Breast epithelium (tissue), 4 donors: ENCODE measurements at regions not wholly inside any gene's neighbourhood (a gene's known extent, or its start where the extent isn't known, plus 50 kb on each side); places are given as distances from the start of the nearest gene placed in this dataset.

ENCODE experiments used
- DNase-seq, 2 donors: peaks; one replicate each; pipeline ENCODE4 v3.0.0-alpha.2; 2019; ENCODE audit warnings: low spot score in 2 of 2
- H3K27ac ChIP-seq, 2 donors: fragments of 200-600 bp; sonication (generic) in 1 of 2; one replicate each; pipeline ENCODE4 v1.5.1; 2016 to 2019; ENCODE audit warnings: mild to moderate bottlenecking in 1 of 2
- H3K27me3 ChIP-seq, 2 donors: fragments of 200-600 bp; sonication (generic) in 1 of 2; one replicate each; pipeline versions ENCODE4 v1.5.1 to v1.6.0; 2017 to 2019; ENCODE audit warnings: control low read depth in 1 of 2, mild to moderate bottlenecking in 1 of 2
- H3K36me3 ChIP-seq: fragments of 200-600 bp; one replicate; pipeline ENCODE4 v1.5.1; 2019
- H3K4me1 ChIP-seq, 2 donors: fragments of 200-600 bp; sonication (generic); one replicate each; pipeline ENCODE4 v1.5.1; 2016 to 2019; ENCODE audit warnings: control low read depth in 1 of 2
- H3K4me3 ChIP-seq, 3 donors: fragments of 200-600 bp; sonication (generic); 1 replicate in 2 of 3; 2 replicates in 1 of 3; pipeline ENCODE4 v1.5.1; 2016 to 2019; ENCODE audit warnings: mild to moderate bottlenecking in 3 of 3, moderate library complexity in 2 of 3
- H3K9me3 ChIP-seq, 2 donors: fragments of 200-600 bp; sonication (generic) in 1 of 2; one replicate each; pipeline ENCODE4 v1.5.1; 2016 to 2019; ENCODE audit warnings: control low read depth in 1 of 2
- CTCF ChIP-seq, 3 donors: fragments of 450-650 bp; IDR thresholded peaks; one replicate each; pipeline ENCODE4 v1.5.1; 2016 to 2017; ENCODE audit warnings: antibody characterized with exemption in 3 of 3, mild to moderate bottlenecking in 3 of 3, moderate library complexity in 3 of 3
- POLR2A ChIP-seq: fragments of 450-650 bp; IDR thresholded peaks from one replicate; pipeline ENCODE4 v1.6.1; 2016; ENCODE audit warnings: antibody characterized with exemption, mild to moderate bottlenecking, moderate library complexity
- POLR2AphosphoS5 ChIP-seq, 3 donors: sonication (generic); formaldehyde crosslinking; IDR thresholded peaks; one replicate each; pipeline ENCODE4 v1.6.1; 2017; ENCODE audit warnings: antibody characterized with exemption in 3 of 3
- intact Hi-C: fragments of 100-400 bp; cut with DNase I; formaldehyde crosslinking; loops from one replicate; pipeline ENCODE4 v1.15.1; 2023; ENCODE audit warnings: low total_unique reads

GRCh38 chr6:84929212-84929611, 164.8 kb upstream of the TBX18 start:
- DNase-seq, result no peak
- Histone ChIP-seq H3K36me3 (no peaks in the 10 kb centered on the region), H3K9me3 (no peaks in the 10 kb centered on the region), H3K27me3 (no peaks in the 10 kb centered on the region), H3K4me3 (no peak overlapping the region), H3K4me1 (no peaks in the 10 kb centered on the region), H3K27ac (no peak overlapping the region)
- intact Hi-C loops, result no loop called here
- TF ChIP-seq POLR2AphosphoS5 (IDR thresholded peaks at IDR 0.05), result no peak
- no peak for TF ChIP-seq CTCF (IDR thresholded peaks at IDR 0.05)
- TF ChIP-seq POLR2A, result no peak

DNA sequence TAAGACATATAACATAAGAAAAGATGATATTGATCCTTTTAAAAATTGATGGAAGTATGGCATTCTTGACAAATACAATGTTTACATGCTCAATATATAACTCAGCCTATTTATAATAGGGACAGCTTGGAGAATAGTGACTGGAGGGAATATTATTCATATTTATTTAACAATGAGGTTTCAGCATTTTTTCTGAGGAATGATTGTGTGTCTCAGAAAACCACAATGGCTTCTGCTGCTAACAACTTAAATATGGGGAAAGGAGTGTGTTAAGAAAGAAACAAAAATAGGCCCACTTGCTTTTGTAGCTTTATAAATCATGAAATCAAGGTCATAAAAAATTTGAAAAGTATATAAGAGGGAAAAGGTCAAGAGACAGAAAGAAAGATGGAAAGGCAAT, 163.2 kb upstream of the TBX18 start:
- H3K4me1 ChIP-seq, result no peaks in the 10 kb centered on the region

GRCh38 chr6:84926189-84927155, 162.1 kb upstream of the TBX18 start:
- H3K4me3 ChIP-seq, result no peak overlapping the region
- intact Hi-C loops, result no loop called here
- H3K27me3 ChIP-seq, result no peaks in the 10 kb centered on the region
- H3K9me3 ChIP-seq, result no peaks in the 10 kb centered on the region
- no peak for TF ChIP-seq POLR2A
- TF ChIP-seq CTCF (IDR thresholded peaks at IDR 0.05), result no peak
- TF ChIP-seq POLR2AphosphoS5 (IDR thresholded peaks at IDR 0.05), result no peak
- no peak overlapping the region for H3K27ac ChIP-seq
- H3K36me3 ChIP-seq, result no peaks in the 10 kb centered on the region
- no peaks in the 10 kb centered on the region for H3K4me1 ChIP-seq
- no peak for DNase-seq

More for the DNA sequence above, 163.2 kb upstream of the TBX18 start:
- intact Hi-C loops, result no loop called here
- H3K27ac ChIP-seq, result no peak overlapping the region
- H3K36me3 ChIP-seq, result no peaks in the 10 kb centered on the region
- DNase-seq, result no peak
- no peak overlapping the region for H3K4me3 ChIP-seq
- TF ChIP-seq POLR2AphosphoS5 (IDR thresholded peaks at IDR 0.05) (no peak), CTCF (IDR thresholded peaks at IDR 0.05) (no peak), POLR2A (no peak)
- H3K27me3 ChIP-seq, result no peaks in the 10 kb centered on the region
- no peaks in the 10 kb centered on the region for H3K9me3 ChIP-seq

DNA sequence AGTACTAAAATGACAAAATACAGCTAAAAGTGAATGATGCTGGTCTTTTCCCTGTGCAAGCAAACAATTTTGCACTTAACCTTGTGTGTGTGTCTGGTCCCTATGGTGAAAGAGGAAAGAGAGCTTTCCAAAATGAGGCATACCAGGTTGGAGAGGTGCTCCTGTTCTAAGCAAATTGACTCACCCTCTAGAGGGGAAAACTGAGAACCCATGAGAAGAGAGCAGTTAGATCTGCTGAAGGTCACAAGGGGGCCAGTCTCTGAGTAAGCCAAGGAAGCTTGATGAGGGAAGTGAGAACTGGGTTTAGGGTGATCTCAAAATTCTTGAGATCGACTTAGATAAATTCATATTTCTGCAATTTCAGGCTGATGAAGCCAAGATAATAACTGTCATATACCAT, 157.5 kb upstream of the TBX18 start:
- Histone ChIP-seq H3K27me3 (no peaks in the 10 kb centered on the region), H3K9me3 (no peaks in the 10 kb centered on the region), H3K36me3 (no peaks in the 10 kb centered on the region), H3K4me3 (no peak overlapping the region), H3K4me1 (no peaks in the 10 kb centered on the region), H3K27ac (no peak overlapping the region)
- DNase-seq, result no peak
- intact Hi-C loops, result no loop called here
- TF ChIP-seq POLR2AphosphoS5 (IDR thresholded peaks at IDR 0.05) (no peak), CTCF (IDR thresholded peaks at IDR 0.05) (no peak), POLR2A (no peak)

- TF ChIP-seq POLR2A (no peak), POLR2AphosphoS5 (IDR thresholded peaks at IDR 0.05) (no peak), CTCF (IDR thresholded peaks at IDR 0.05) (no peak)
- H3K36me3 ChIP-seq, result no peaks in the 10 kb centered on the region
- no peaks in the 10 kb centered on the region for H3K9me3 ChIP-seq
- intact Hi-C loops, result no loop called here
- H3K4me3 ChIP-seq, result no peak overlapping the region
- DNase-seq, result no peak
- no peak overlapping the region for H3K27ac ChIP-seq
- no peaks in the 10 kb centered on the region for H3K27me3 ChIP-seq
- H3K4me1 ChIP-seq, result no peaks in the 10 kb centered on the region
These were observed 155.6 kb upstream of the TBX18 start for GRCh38 chr6:84920021-84920420.
